ENCODE measurements at regions not wholly inside any gene's neighbourhood (a gene's known extent, or its start where the extent isn't known, plus 50 kb on each side); places are given as distances from the start of the nearest gene placed in this dataset.

DNA sequence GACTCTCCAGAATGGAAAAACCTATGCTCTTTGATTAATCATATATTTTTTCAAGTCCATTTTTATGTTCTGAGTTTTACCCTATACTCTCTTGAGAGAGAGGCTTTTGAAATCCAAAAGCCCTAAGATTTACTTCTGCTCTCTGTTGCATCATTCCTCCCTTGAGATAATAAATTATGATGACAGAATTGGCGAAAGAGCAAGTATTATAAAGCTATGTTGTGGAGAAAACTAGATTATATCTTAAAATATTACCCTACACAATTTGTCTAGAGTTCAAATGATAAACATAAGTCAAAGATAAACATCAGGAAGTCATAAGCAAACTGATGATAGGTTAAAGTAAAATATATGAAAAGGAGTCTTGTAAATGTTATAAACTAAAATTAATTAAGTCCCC, 293.4 kb upstream of the MME start:
- TF ChIP-seq, protein P1, sequence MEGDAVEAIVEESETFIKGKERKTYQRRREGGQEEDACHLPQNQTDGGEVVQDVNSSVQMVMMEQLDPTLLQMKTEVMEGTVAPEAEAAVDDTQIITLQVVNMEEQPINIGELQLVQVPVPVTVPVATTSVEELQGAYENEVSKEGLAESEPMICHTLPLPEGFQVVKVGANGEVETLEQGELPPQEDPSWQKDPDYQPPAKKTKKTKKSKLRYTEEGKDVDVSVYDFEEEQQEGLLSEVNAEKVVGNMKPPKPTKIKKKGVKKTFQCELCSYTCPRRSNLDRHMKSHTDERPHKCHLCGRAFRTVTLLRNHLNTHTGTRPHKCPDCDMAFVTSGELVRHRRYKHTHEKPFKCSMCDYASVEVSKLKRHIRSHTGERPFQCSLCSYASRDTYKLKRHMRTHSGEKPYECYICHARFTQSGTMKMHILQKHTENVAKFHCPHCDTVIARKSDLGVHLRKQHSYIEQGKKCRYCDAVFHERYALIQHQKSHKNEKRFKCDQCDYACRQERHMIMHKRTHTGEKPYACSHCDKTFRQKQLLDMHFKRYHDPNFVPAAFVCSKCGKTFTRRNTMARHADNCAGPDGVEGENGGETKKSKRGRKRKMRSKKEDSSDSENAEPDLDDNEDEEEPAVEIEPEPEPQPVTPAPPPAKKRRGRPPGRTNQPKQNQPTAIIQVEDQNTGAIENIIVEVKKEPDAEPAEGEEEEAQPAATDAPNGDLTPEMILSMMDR (IDR thresholded peaks at IDR 0.05 in 4 of 5, conservative IDR thresholded peaks at IDR 0.05 in 1 of 5), result no peak
- no peak for TF ChIP-seq POLR2A (IDR thresholded peaks at IDR 0.05)
